ENCODE measurements at regions not wholly inside any gene's neighbourhood (a gene's known extent, or its start where the extent isn't known, plus 50 kb on each side); places are given as distances from the start of the nearest gene placed in this dataset.

- no peak overlapping the region for H3K4me3 ChIP-seq (ENCODE audit: low read length)
- no peak for DNase-seq (ENCODE audit: low read depth)
- TF ChIP-seq CTCF (conservative IDR thresholded peaks at IDR 0.05; ENCODE audit: low read depth, low read length): no peak
These were observed 60.2 kb downstream of the TFAP2C start for GRCh38 chr20:56689318-56689717.

- no peak for DNase-seq (ENCODE audit: low read depth)
- no peak for TF ChIP-seq CTCF (conservative IDR thresholded peaks at IDR 0.05; ENCODE audit: low read depth, low read length)
- no peak overlapping the region for H3K4me3 ChIP-seq (ENCODE audit: low read length)
These were observed 60.9 kb downstream of the TFAP2C start for GRCh38 chr20:56689852-56690485.

GRCh38 chr20:56690531-56691175, 61.5 kb downstream of the TFAP2C start:
- TF ChIP-seq CTCF (conservative IDR thresholded peaks at IDR 0.05; ENCODE audit: low read depth, low read length): no peak
- no peak for DNase-seq (ENCODE audit: low read depth)
- H3K4me3 ChIP-seq (ENCODE audit: low read length): no peak overlapping the region

GRCh38 chr20:56691325-56691998, 62.4 kb downstream of the TFAP2C start:
- TF ChIP-seq CTCF (conservative IDR thresholded peaks at IDR 0.05; ENCODE audit: low read depth, low read length): no peak

GRCh38 chr20:56693217-56693616, 64.1 kb downstream of the TFAP2C start:
- no peak for TF ChIP-seq CTCF (conservative IDR thresholded peaks at IDR 0.05; ENCODE audit: low read depth, low read length)
- H3K4me3 ChIP-seq (ENCODE audit: low read length): no peak overlapping the region
- DNase-seq (ENCODE audit: low read depth): no peak

More at GRCh38 chr20:56691325-56691998, 62.4 kb downstream of the TFAP2C start:
- DNase-seq (ENCODE audit: low read depth): no peak
- no peak overlapping the region for H3K4me3 ChIP-seq (ENCODE audit: low read length)

- no peak for DNase-seq (ENCODE audit: low read depth)
- H3K4me3 ChIP-seq (ENCODE audit: low read length): no peak overlapping the region
- TF ChIP-seq CTCF (conservative IDR thresholded peaks at IDR 0.05; ENCODE audit: low read depth, low read length): no peak
These were observed 68.4 kb downstream of the TFAP2C start for GRCh38 chr20:56697476-56697875.

Data from retinal pigment epithelial cell (primary cell).